ENCODE measurements at regions not wholly inside any gene's neighbourhood (a gene's known extent, or its start where the extent isn't known, plus 50 kb on each side); places are given as distances from the start of the nearest gene placed in this dataset.

GRCh38 chr13:56752636-56753035 is 388.1 kb upstream of the PRR20A start:
- TF ChIP-seq CTCF (IDR thresholded peaks at IDR 0.05; ENCODE audit: insufficient read depth, low read depth, low read length), result no peak
- TF ChIP-seq EZH2 (IDR thresholded peaks at IDR 0.05; ENCODE audit: insufficient read depth, low read length), result no peak

Measured in astrocyte (in vitro differentiated cells and primary cell).